Activated T-cell treated with anti-CD3 and anti-CD28 coated beads, Interleukin-2, amount 50 U/mL, for 72 hours (primary cell): ENCODE measurements at regions not wholly inside any gene's neighbourhood (a gene's known extent, or its start where the extent isn't known, plus 50 kb on each side); places are given as distances from the start of the nearest gene placed in this dataset.

Experiments
- ATAC-seq, 2 donors: fragments of 150-1000 bp; cut with Tn5 transposase; replicated peaks in 1 of 2; 2 replicates each; pipeline ENCODE4 v1.10.0; 2021; ENCODE audit warnings: moderate library complexity in 2 of 2, mild to moderate bottlenecking in 1 of 2
- DNase-seq, 2 donors: peaks; one replicate each; pipeline ENCODE4 v3.0.0; 2021 to 2022; ENCODE audit warnings: mixed read lengths in 1 of 2
- H3K27ac Mint-ChIP-seq: one replicate; pipeline ENCODE4 v1.8.0; 2022; ENCODE audit warnings: mild to moderate bottlenecking, moderate library complexity, mixed read lengths
- H3K27me3 Mint-ChIP-seq: one replicate; pipeline ENCODE4 v1.8.0; 2022; ENCODE audit warnings: low read depth, mixed read lengths
- H3K36me3 Mint-ChIP-seq, 2 donors: one replicate each; pipeline ENCODE4 v1.8.0; 2022; ENCODE audit warnings: mixed read lengths in 2 of 2, mild to moderate bottlenecking in 1 of 2; ENCODE audit not compliant: insufficient read depth in 2 of 2
- H3K4me1 Mint-ChIP-seq: one replicate; pipeline ENCODE4 v1.8.0; 2022; ENCODE audit warnings: low read depth, mixed read lengths
- H3K4me3 Mint-ChIP-seq, 2 donors: one replicate each; pipeline ENCODE4 v1.8.0; 2022; ENCODE audit warnings: mild to moderate bottlenecking in 2 of 2, mixed read lengths in 2 of 2, moderate library complexity in 2 of 2
- H3K9me3 Mint-ChIP-seq, 2 donors: one replicate each; pipeline ENCODE4 v1.8.0; 2022; ENCODE audit warnings: mixed read lengths in 2 of 2

GRCh38 chr3:105162448-105162847, 204.3 kb upstream of the ALCAM start:
- Mint-ChIP-seq H3K4me1 (no peaks in the 10 kb centered on the region), H3K4me3 (no peak overlapping the region), H3K27me3 (no peaks in the 10 kb centered on the region), H3K27ac (no peak overlapping the region), H3K9me3 (no peaks in the 10 kb centered on the region), H3K36me3 (no peaks in the 10 kb centered on the region)
- ATAC-seq, result no peak
- no peak for DNase-seq

GRCh38 chr3:105166893-105167292, 199.8 kb upstream of the ALCAM start:
- Mint-ChIP-seq H3K27me3 (no peaks in the 10 kb centered on the region), H3K36me3 (no peaks in the 10 kb centered on the region), H3K27ac (no peak overlapping the region), H3K4me1 (no peaks in the 10 kb centered on the region), H3K9me3 (no peaks in the 10 kb centered on the region), H3K4me3 (no peak overlapping the region)
- DNase-seq (no peak), ATAC-seq (no peak)

GRCh38 chr3:105170423-105170822, 196.3 kb upstream of the ALCAM start:
- Mint-ChIP-seq H3K9me3 (no peaks in the 10 kb centered on the region), H3K4me3 (no peak overlapping the region), H3K4me1 (no peaks in the 10 kb centered on the region), H3K27ac (no peak overlapping the region), H3K36me3 (no peaks in the 10 kb centered on the region), H3K27me3 (no peaks in the 10 kb centered on the region)
- ATAC-seq, result no peak
- no peak for DNase-seq

- no peak for DNase-seq
- no peak for ATAC-seq
- Mint-ChIP-seq H3K9me3 (no peaks in the 10 kb centered on the region), H3K27ac (no peak overlapping the region), H3K4me3 (no peak overlapping the region), H3K4me1 (no peaks in the 10 kb centered on the region), H3K27me3 (no peaks in the 10 kb centered on the region), H3K36me3 (no peaks in the 10 kb centered on the region)
Measured at GRCh38 chr3:105174017-105174615, 192.6 kb upstream of the ALCAM start.

- no peaks in the 10 kb centered on the region for H3K36me3 Mint-ChIP-seq
- no peak for DNase-seq
- H3K27me3 Mint-ChIP-seq, result no peaks in the 10 kb centered on the region
- H3K4me3 Mint-ChIP-seq, result no peak overlapping the region
- no peaks in the 10 kb centered on the region for H3K9me3 Mint-ChIP-seq
- no peaks in the 10 kb centered on the region for H3K4me1 Mint-ChIP-seq
- ATAC-seq, result no peak
- H3K27ac Mint-ChIP-seq, result no peak overlapping the region
Measured at GRCh38 chr3:105177576-105177975, 189.1 kb upstream of the ALCAM start.

- H3K9me3 Mint-ChIP-seq, result peaks cover 0 to 2% of the 10 kb centered on the region in 2 donors
- H3K27ac Mint-ChIP-seq, result no peak overlapping the region
- ATAC-seq (no peak), DNase-seq (no peak)
- H3K36me3 Mint-ChIP-seq, result no peaks in the 10 kb centered on the region
- no peaks in the 10 kb centered on the region for H3K4me1 Mint-ChIP-seq
- H3K4me3 Mint-ChIP-seq, result no peak overlapping the region
- H3K27me3 Mint-ChIP-seq, result no peaks in the 10 kb centered on the region
Measured at GRCh38 chr3:105187344-105187743, 179.4 kb upstream of the ALCAM start.

GRCh38 chr3:105195260-105195659, 171.4 kb upstream of the ALCAM start:
- Mint-ChIP-seq H3K36me3 (no peaks in the 10 kb centered on the region), H3K4me3 (no peak overlapping the region), H3K9me3 (peaks cover 0 to 6% of the 10 kb centered on the region in 2 donors), H3K4me1 (no peaks in the 10 kb centered on the region), H3K27ac (no peak overlapping the region), H3K27me3 (no peaks in the 10 kb centered on the region)
- no peak for DNase-seq
- ATAC-seq, result no peak

- no peak overlapping the region for H3K27ac Mint-ChIP-seq
- no peaks in the 10 kb centered on the region for H3K36me3 Mint-ChIP-seq
- no peaks in the 10 kb centered on the region for H3K27me3 Mint-ChIP-seq
- ATAC-seq (no peak), DNase-seq (no peak)
- H3K4me3 Mint-ChIP-seq, result no peak overlapping the region
- no peaks in the 10 kb centered on the region for H3K4me1 Mint-ChIP-seq
- H3K9me3 Mint-ChIP-seq, result peaks cover 0 to under 1% of the 10 kb centered on the region in 2 donors
Measured at GRCh38 chr3:105197863-105198262, 168.8 kb upstream of the ALCAM start.

- Mint-ChIP-seq H3K36me3 (no peaks in the 10 kb centered on the region), H3K4me3 (no peak overlapping the region), H3K4me1 (no peaks in the 10 kb centered on the region), H3K9me3 (no peaks in the 10 kb centered on the region), H3K27ac (no peak overlapping the region), H3K27me3 (no peaks in the 10 kb centered on the region)
- DNase-seq (no peak), ATAC-seq (no peak)
Measured at GRCh38 chr3:105199217-105199616, 167.5 kb upstream of the ALCAM start.

GRCh38 chr3:105210141-105210540, 156.6 kb upstream of the ALCAM start:
- ATAC-seq (no peak), DNase-seq (no peak)
- Mint-ChIP-seq H3K9me3 (no peaks in the 10 kb centered on the region), H3K4me1 (no peaks in the 10 kb centered on the region), H3K4me3 (no peak overlapping the region), H3K27me3 (peaks cover 5% of the 10 kb centered on the region), H3K27ac (no peak overlapping the region), H3K36me3 (no peaks in the 10 kb centered on the region)

GRCh38 chr3:105214590-105214989, 152.1 kb upstream of the ALCAM start:
- ATAC-seq (no peak), DNase-seq (no peak)
- no peaks in the 10 kb centered on the region for H3K36me3 Mint-ChIP-seq
- H3K27me3 Mint-ChIP-seq, result no peaks in the 10 kb centered on the region
- H3K4me1 Mint-ChIP-seq, result no peaks in the 10 kb centered on the region
- H3K27ac Mint-ChIP-seq, result no peak overlapping the region
- H3K9me3 Mint-ChIP-seq, result no peaks in the 10 kb centered on the region
- H3K4me3 Mint-ChIP-seq, result no peak overlapping the region

GRCh38 chr3:105222568-105223093, 144.1 kb upstream of the ALCAM start:
- no peak for DNase-seq
- Mint-ChIP-seq H3K36me3 (no peaks in the 10 kb centered on the region), H3K27me3 (no peaks in the 10 kb centered on the region), H3K9me3 (no peaks in the 10 kb centered on the region), H3K4me1 (no peaks in the 10 kb centered on the region), H3K27ac (no peak overlapping the region), H3K4me3 (no peak overlapping the region)
- no peak for ATAC-seq

GRCh38 chr3:105223815-105224214, 142.9 kb upstream of the ALCAM start:
- H3K36me3 Mint-ChIP-seq, result no peaks in the 10 kb centered on the region
- no peaks in the 10 kb centered on the region for H3K9me3 Mint-ChIP-seq
- ATAC-seq (no peak), DNase-seq (no peak)
- H3K4me3 Mint-ChIP-seq, result no peak overlapping the region
- H3K27me3 Mint-ChIP-seq, result no peaks in the 10 kb centered on the region
- H3K4me1 Mint-ChIP-seq, result no peaks in the 10 kb centered on the region
- H3K27ac Mint-ChIP-seq, result no peak overlapping the region

GRCh38 chr3:105228696-105229095, 138.0 kb upstream of the ALCAM start:
- Mint-ChIP-seq H3K9me3 (no peaks in the 10 kb centered on the region), H3K36me3 (no peaks in the 10 kb centered on the region), H3K4me1 (no peaks in the 10 kb centered on the region), H3K27ac (no peak overlapping the region), H3K27me3 (no peaks in the 10 kb centered on the region), H3K4me3 (no peak overlapping the region)
- ATAC-seq, result no peak
- DNase-seq, result no peak
